ENCODE measurements at regions not wholly inside any gene's neighbourhood (a gene's known extent, or its start where the extent isn't known, plus 50 kb on each side); places are given as distances from the start of the nearest gene placed in this dataset.

- TF ChIP-seq CTCF (conservative IDR thresholded peaks at IDR 0.05 in 1 of 2, IDR thresholded peaks at IDR 0.05 in 1 of 2; ENCODE audit: extremely low read depth in 1 of 2, insufficient read depth in 1 of 2, low read depth in 1 of 2, low read length in 2 of 2) (no peak), EZH2 (IDR thresholded peaks at IDR 0.05; ENCODE audit: borderline replicate concordance, low read length) (no peak)
These were observed 477.1 kb downstream of the LMO4 start for GRCh38 chr1:87805666-87806378.
